Dendritic cell treated with granulocyte-macrophage colony-stimulating factor and Interleukin-4, amounts not matched to agents 40 ng/mL and 50 ng/mL, for 4 days (primary cell): ENCODE measurements at regions not wholly inside any gene's neighbourhood (a gene's known extent, or its start where the extent isn't known, plus 50 kb on each side); places are given as distances from the start of the nearest gene placed in this dataset.
"Not testable (repeated sequence)": the region's sequence is repeated elsewhere in the genome, so short reads cannot be mapped to it uniquely, and the experiment has no call there.

Experiments
- H3K27ac Mint-ChIP-seq: one replicate; pipeline ENCODE4 v1.8.0; 2022; ENCODE audit warnings: mild to moderate bottlenecking, mixed read lengths
- H3K27me3 Mint-ChIP-seq: one replicate; pipeline ENCODE4 v1.8.0; 2022; ENCODE audit warnings: mild to moderate bottlenecking, mixed read lengths
- H3K36me3 Mint-ChIP-seq: one replicate; pipeline ENCODE4 v1.8.0; 2022; ENCODE audit warnings: low read depth, mixed read lengths
- H3K4me1 Mint-ChIP-seq: one replicate; pipeline ENCODE4 v1.8.0; 2022; ENCODE audit warnings: low read depth, mixed read lengths
- H3K4me3 Mint-ChIP-seq: one replicate; pipeline ENCODE4 v1.8.0; 2022; ENCODE audit warnings: mild to moderate bottlenecking, moderate library complexity, mixed read lengths
- H3K9me3 Mint-ChIP-seq: one replicate; pipeline ENCODE4 v1.8.0; 2022; ENCODE audit warnings: mixed read lengths
- intact Hi-C: fragments of 100-400 bp; cut with micrococcal nuclease; formaldehyde crosslinking; loops from one replicate; pipeline ENCODE4 v1.15.0; 2022

- H3K27me3 Mint-ChIP-seq, H3K4me1 Mint-ChIP-seq, intact Hi-C loops, H3K36me3 Mint-ChIP-seq, H3K9me3 Mint-ChIP-seq, H3K27ac Mint-ChIP-seq, H3K4me3 Mint-ChIP-seq: not testable (repeated sequence)
These were observed 51.0 kb downstream of the NPIPB11 start for GRCh38 chr16:29355339-29356059.

- intact Hi-C loops, H3K27ac Mint-ChIP-seq, H3K36me3 Mint-ChIP-seq, H3K27me3 Mint-ChIP-seq, H3K9me3 Mint-ChIP-seq, H3K4me3 Mint-ChIP-seq: not testable (repeated sequence)
- H3K4me1 Mint-ChIP-seq = peaks cover 20% of the 10 kb centered on the region
These were observed 52.1 kb downstream of the NPIPB11 start for GRCh38 chr16:29354449-29354848.

DNA sequence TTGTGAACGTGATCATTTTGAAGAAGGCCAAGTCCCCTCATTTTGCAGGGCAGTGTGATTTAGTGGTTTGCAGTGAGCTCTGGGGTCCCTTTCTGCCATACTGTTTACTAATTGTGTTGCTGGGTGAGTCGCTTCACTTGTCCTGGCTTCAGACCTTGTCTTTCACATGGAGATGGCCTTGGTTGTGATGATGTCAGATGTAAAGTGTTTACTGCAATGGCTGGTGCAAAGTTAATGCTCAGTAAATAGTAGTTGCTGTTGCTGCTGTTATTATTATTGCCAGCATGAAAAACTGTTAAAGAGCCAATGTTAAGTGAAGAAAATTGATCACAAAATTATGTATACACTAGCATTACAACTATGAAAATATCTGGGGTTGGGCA lies 53.9 kb downstream of the NPIPB11 start:
- peaks cover 28% of the 10 kb centered on the region for H3K4me1 Mint-ChIP-seq
- intact Hi-C loops, H3K36me3 Mint-ChIP-seq, H3K9me3 Mint-ChIP-seq, H3K4me3 Mint-ChIP-seq, H3K27ac Mint-ChIP-seq, H3K27me3 Mint-ChIP-seq: not testable (repeated sequence)

GRCh38 chr16:29351970-29352616 lies 54.4 kb downstream of the NPIPB11 start:
- H3K27me3 Mint-ChIP-seq, H3K4me3 Mint-ChIP-seq: not testable (repeated sequence)

GRCh38 chr16:29351271-29351969 lies 55.1 kb downstream of the NPIPB11 start:
- Mint-ChIP-seq H3K27ac (peak overlapping the region; percentile 68), H3K4me1 (peaks cover 35% of the 10 kb centered on the region)
- H3K27me3 Mint-ChIP-seq, intact Hi-C loops, H3K36me3 Mint-ChIP-seq, H3K9me3 Mint-ChIP-seq, H3K4me3 Mint-ChIP-seq: not testable (repeated sequence)

More at GRCh38 chr16:29351970-29352616, 54.4 kb downstream of the NPIPB11 start:
- H3K27ac Mint-ChIP-seq = peak overlapping the region; percentile 68
- intact Hi-C loops, H3K36me3 Mint-ChIP-seq, H3K9me3 Mint-ChIP-seq: not testable (repeated sequence)
- peaks cover 33% of the 10 kb centered on the region for H3K4me1 Mint-ChIP-seq

GRCh38 chr16:29349966-29350365 lies 56.5 kb downstream of the NPIPB11 start:
- H3K27ac Mint-ChIP-seq = peak overlapping the region; percentile 82
- peaks cover 36% of the 10 kb centered on the region for H3K4me1 Mint-ChIP-seq
- H3K4me3 Mint-ChIP-seq, intact Hi-C loops, H3K27me3 Mint-ChIP-seq, H3K9me3 Mint-ChIP-seq, H3K36me3 Mint-ChIP-seq: not testable (repeated sequence)

GRCh38 chr16:29348748-29349147 lies 57.8 kb downstream of the NPIPB11 start:
- H3K9me3 Mint-ChIP-seq, H3K36me3 Mint-ChIP-seq, intact Hi-C loops, H3K27me3 Mint-ChIP-seq, H3K4me3 Mint-ChIP-seq: not testable (repeated sequence)
- H3K27ac Mint-ChIP-seq = peak overlapping the region; percentile 82
- H3K4me1 Mint-ChIP-seq = peaks cover 40% of the 10 kb centered on the region

DNA sequence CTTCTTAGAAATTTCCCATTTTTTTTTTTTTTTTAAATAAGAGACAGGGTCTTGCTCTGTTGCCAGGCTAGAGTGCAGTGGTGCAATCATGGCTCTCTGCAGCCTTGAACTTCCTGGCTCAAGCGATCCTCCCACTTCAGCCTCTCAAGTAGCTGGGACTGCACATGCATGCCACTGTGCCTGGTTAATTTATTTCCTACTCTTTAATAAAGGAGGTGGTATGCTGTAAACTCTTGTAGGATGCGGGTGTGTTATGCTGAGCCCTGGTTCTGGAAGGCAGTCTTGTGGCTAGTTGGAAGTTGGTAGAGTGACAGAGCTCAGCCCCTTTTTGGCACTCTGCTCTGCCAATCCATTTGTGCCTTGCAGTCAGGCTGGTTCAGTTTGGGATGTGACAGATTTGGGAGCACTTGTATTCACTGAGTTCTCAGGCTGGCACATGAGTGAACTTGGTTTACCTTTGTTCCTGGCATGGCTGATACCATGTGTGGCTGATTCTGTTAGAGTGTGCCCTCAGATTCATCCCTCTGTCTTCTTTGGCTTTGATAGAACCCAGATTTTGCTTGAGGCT lies 58.3 kb downstream of the NPIPB11 start:
- H3K27me3 Mint-ChIP-seq, intact Hi-C loops, H3K4me3 Mint-ChIP-seq, H3K9me3 Mint-ChIP-seq, H3K36me3 Mint-ChIP-seq: not testable (repeated sequence)
- Mint-ChIP-seq H3K4me1 (peaks cover 46% of the 10 kb centered on the region), H3K27ac (peak overlapping the region; percentile 82)

DNA sequence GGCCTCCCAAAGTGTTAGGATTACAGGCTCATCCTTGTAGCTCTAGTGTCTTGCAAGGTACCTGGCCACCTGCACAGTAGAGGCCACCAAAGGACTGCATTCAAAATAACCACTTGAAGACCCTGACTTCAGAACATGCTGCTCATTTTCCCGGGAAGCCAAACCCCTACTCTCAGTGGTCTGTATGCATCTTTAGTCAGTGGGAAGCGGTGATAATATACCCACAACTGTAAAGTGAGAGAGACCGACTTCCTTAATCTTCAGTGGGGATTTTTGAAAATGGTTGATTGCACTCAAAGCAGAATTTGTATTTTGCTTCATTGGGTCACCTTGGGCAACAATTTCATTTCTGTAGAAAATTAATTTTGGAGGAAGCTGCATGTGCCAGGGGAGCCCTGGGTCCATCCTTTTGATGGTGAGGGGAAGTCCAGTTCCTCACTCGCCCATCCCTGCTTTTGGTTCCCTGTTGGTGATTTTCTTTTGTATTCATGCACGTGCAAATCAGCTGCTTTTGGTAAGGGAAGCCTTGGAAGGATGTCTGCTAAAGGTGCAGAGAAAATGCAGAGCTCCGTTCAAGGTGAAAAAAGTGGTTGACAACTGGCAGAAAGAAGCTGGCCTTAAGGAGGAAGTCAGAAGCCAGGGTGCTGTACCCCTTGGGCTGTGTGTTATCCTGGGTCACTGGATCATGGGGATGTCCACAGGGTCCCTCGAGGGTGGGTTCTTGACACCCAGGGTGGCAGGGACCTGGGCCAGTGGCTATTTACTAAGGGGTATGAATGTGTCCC lies 59.5 kb downstream of the NPIPB11 start:
- peak overlapping the region; percentile 30 for H3K4me3 Mint-ChIP-seq
- intact Hi-C loops, H3K36me3 Mint-ChIP-seq, H3K27me3 Mint-ChIP-seq, H3K9me3 Mint-ChIP-seq: not testable (repeated sequence)
- H3K27ac Mint-ChIP-seq = peak overlapping the region; percentile 82
- H3K4me1 Mint-ChIP-seq = peaks cover 54% of the 10 kb centered on the region

- H3K27me3 Mint-ChIP-seq, H3K4me3 Mint-ChIP-seq, H3K36me3 Mint-ChIP-seq, intact Hi-C loops, H3K9me3 Mint-ChIP-seq: not testable (repeated sequence)
- H3K4me1 Mint-ChIP-seq = peaks cover 48% of the 10 kb centered on the region
- peak overlapping the region; percentile 82 for H3K27ac Mint-ChIP-seq
These were observed 60.3 kb downstream of the NPIPB11 start for GRCh38 chr16:29346203-29346602.

- H3K36me3 Mint-ChIP-seq, H3K4me3 Mint-ChIP-seq: not testable (repeated sequence)
- H3K4me1 Mint-ChIP-seq = peaks cover 39% of the 10 kb centered on the region
These were observed 63.6 kb downstream of the NPIPB11 start for GRCh38 chr16:29342937-29343336.

GRCh38 chr16:29340779-29341438 lies 65.6 kb downstream of the NPIPB11 start:
- H3K4me3 Mint-ChIP-seq, H3K27ac Mint-ChIP-seq, H3K9me3 Mint-ChIP-seq, H3K36me3 Mint-ChIP-seq, intact Hi-C loops: not testable (repeated sequence)
- H3K4me1 Mint-ChIP-seq = peaks cover 41% of the 10 kb centered on the region
- peaks cover 22% of the 10 kb centered on the region for H3K27me3 Mint-ChIP-seq

More at GRCh38 chr16:29342937-29343336, 63.6 kb downstream of the NPIPB11 start:
- Mint-ChIP-seq H3K27ac (peak overlapping the region; percentile 82), H3K27me3 (peaks cover 13% of the 10 kb centered on the region)
- intact Hi-C loops, H3K9me3 Mint-ChIP-seq: not testable (repeated sequence)

GRCh38 chr16:29340235-29340634 lies 66.3 kb downstream of the NPIPB11 start:
- H3K36me3 Mint-ChIP-seq, intact Hi-C loops, H3K4me3 Mint-ChIP-seq, H3K27ac Mint-ChIP-seq, H3K9me3 Mint-ChIP-seq: not testable (repeated sequence)
- peaks cover 25% of the 10 kb centered on the region for H3K27me3 Mint-ChIP-seq
- peaks cover 47% of the 10 kb centered on the region for H3K4me1 Mint-ChIP-seq
